ENCODE measurements at regions not wholly inside any gene's neighbourhood (a gene's known extent, or its start where the extent isn't known, plus 50 kb on each side); places are given as distances from the start of the nearest gene placed in this dataset.

GRCh38 chr10:25786899-25787298, 147.1 kb upstream of the MYO3A start:
- Histone ChIP-seq H4K20me1 (ENCODE audit: insufficient read depth, poor library complexity, severe bottlenecking) (no peaks in the 10 kb centered on the region), H3K4me1 (ENCODE audit: insufficient read depth) (no peaks in the 10 kb centered on the region), H3K9me3 (ENCODE audit: low read depth) (no peaks in the 10 kb centered on the region), H3K9me2 (replicated peaks; ENCODE audit: insufficient read depth) (no peaks in the 10 kb centered on the region), H3K27me3 (no peaks in the 10 kb centered on the region), H3K27ac (no peak overlapping the region), H3K4me3 (no peak overlapping the region), H3K4me2 (no peak overlapping the region), H3K79me2 (no peaks in the 10 kb centered on the region), H2AFZ (no peak overlapping the region), H3K36me3 (replicated peaks; ENCODE audit: insufficient read depth, low read depth) (no peaks in the 10 kb centered on the region)
- no peak for DNase-seq (ENCODE audit: low spot score)
- WGBS (ENCODE audit: low lambda C conversion rate, missing lambda C conversion rate) = 78% methylated on average over 3 of the region's 3 CpGs
- TF ChIP-seq EZH2 (IDR thresholded peaks at IDR 0.05; ENCODE audit: borderline replicate concordance) = no peak
- no peak for TF ChIP-seq CTCF (IDR thresholded peaks at IDR 0.05; ENCODE audit: poor library complexity)
- TF ChIP-seq EZH2phosphoT487 (IDR thresholded peaks at IDR 0.05; ENCODE audit: low read depth, severe bottlenecking, unreplicated experiment) = no peak

- H3K4me1 ChIP-seq (ENCODE audit: insufficient read depth) = no peaks in the 10 kb centered on the region
- no peaks in the 10 kb centered on the region for H3K9me2 ChIP-seq (replicated peaks; ENCODE audit: insufficient read depth)
- H3K27me3 ChIP-seq = no peaks in the 10 kb centered on the region
- no peaks in the 10 kb centered on the region for H3K9me3 ChIP-seq (ENCODE audit: low read depth)
- 91% methylated on average over 3 of the region's 3 CpGs for WGBS (ENCODE audit: low lambda C conversion rate, missing lambda C conversion rate)
- no peaks in the 10 kb centered on the region for H3K36me3 ChIP-seq (replicated peaks; ENCODE audit: insufficient read depth, low read depth)
- H3K4me3 ChIP-seq = no peak overlapping the region
- H4K20me1 ChIP-seq (ENCODE audit: insufficient read depth, poor library complexity, severe bottlenecking) = no peaks in the 10 kb centered on the region
- DNase-seq (ENCODE audit: low spot score) = no peak
- no peak overlapping the region for H3K4me2 ChIP-seq
- no peak overlapping the region for H3K27ac ChIP-seq
- H3K79me2 ChIP-seq = no peaks in the 10 kb centered on the region
- H2AFZ ChIP-seq = no peak overlapping the region
- TF ChIP-seq CTCF (IDR thresholded peaks at IDR 0.05; ENCODE audit: poor library complexity) (no peak), EZH2 (IDR thresholded peaks at IDR 0.05; ENCODE audit: borderline replicate concordance) (no peak), EZH2phosphoT487 (IDR thresholded peaks at IDR 0.05; ENCODE audit: low read depth, severe bottlenecking, unreplicated experiment) (no peak)
Measured at GRCh38 chr10:25797888-25798429, 136.1 kb upstream of the MYO3A start.

GRCh38 chr10:25804505-25804904, 129.5 kb upstream of the MYO3A start:
- WGBS (ENCODE audit: low lambda C conversion rate, missing lambda C conversion rate) = 58% methylated on average over 2 of the region's 2 CpGs
- no peaks in the 10 kb centered on the region for H3K36me3 ChIP-seq (replicated peaks; ENCODE audit: insufficient read depth, low read depth)
- no peak for DNase-seq (ENCODE audit: low spot score)
- H3K27ac ChIP-seq = no peak overlapping the region
- H2AFZ ChIP-seq = no peak overlapping the region
- H4K20me1 ChIP-seq (ENCODE audit: insufficient read depth, poor library complexity, severe bottlenecking) = no peaks in the 10 kb centered on the region
- H3K79me2 ChIP-seq = no peaks in the 10 kb centered on the region
- H3K27me3 ChIP-seq = no peaks in the 10 kb centered on the region
- no peak overlapping the region for H3K4me2 ChIP-seq
- no peaks in the 10 kb centered on the region for H3K9me3 ChIP-seq (ENCODE audit: low read depth)
- no peak overlapping the region for H3K4me3 ChIP-seq
- no peaks in the 10 kb centered on the region for H3K4me1 ChIP-seq (ENCODE audit: insufficient read depth)
- no peaks in the 10 kb centered on the region for H3K9me2 ChIP-seq (replicated peaks; ENCODE audit: insufficient read depth)
- TF ChIP-seq EZH2phosphoT487 (IDR thresholded peaks at IDR 0.05; ENCODE audit: low read depth, severe bottlenecking, unreplicated experiment) (no peak), CTCF (IDR thresholded peaks at IDR 0.05; ENCODE audit: poor library complexity) (no peak), EZH2 (IDR thresholded peaks at IDR 0.05; ENCODE audit: borderline replicate concordance) (no peak)

GRCh38 chr10:25805986-25806385, 128.0 kb upstream of the MYO3A start:
- no peaks in the 10 kb centered on the region for H3K79me2 ChIP-seq
- no peaks in the 10 kb centered on the region for H3K4me1 ChIP-seq (ENCODE audit: insufficient read depth)
- no peak overlapping the region for H3K4me3 ChIP-seq
- H3K36me3 ChIP-seq (replicated peaks; ENCODE audit: insufficient read depth, low read depth) = no peaks in the 10 kb centered on the region
- H3K9me3 ChIP-seq (ENCODE audit: low read depth) = no peaks in the 10 kb centered on the region
- H4K20me1 ChIP-seq (ENCODE audit: insufficient read depth, poor library complexity, severe bottlenecking) = no peaks in the 10 kb centered on the region
- WGBS (ENCODE audit: low lambda C conversion rate, missing lambda C conversion rate) = 73% methylated on average over 9 of the region's 9 CpGs
- H3K4me2 ChIP-seq = no peak overlapping the region
- DNase-seq (ENCODE audit: low spot score) = no peak
- TF ChIP-seq CTCF (IDR thresholded peaks at IDR 0.05; ENCODE audit: poor library complexity) = no peak
- TF ChIP-seq EZH2phosphoT487 (IDR thresholded peaks at IDR 0.05; ENCODE audit: low read depth, severe bottlenecking, unreplicated experiment) = no peak
- TF ChIP-seq EZH2 (IDR thresholded peaks at IDR 0.05; ENCODE audit: borderline replicate concordance) = no peak
- H2AFZ ChIP-seq = no peak overlapping the region
- no peak overlapping the region for H3K27ac ChIP-seq
- H3K9me2 ChIP-seq (replicated peaks; ENCODE audit: insufficient read depth) = no peaks in the 10 kb centered on the region
- H3K27me3 ChIP-seq = no peaks in the 10 kb centered on the region

Measured in hepatocyte (in vitro differentiated cells).